ENCODE measurements at regions not wholly inside any gene's neighbourhood (a gene's known extent, or its start where the extent isn't known, plus 50 kb on each side); places are given as distances from the start of the nearest gene placed in this dataset.

DNA sequence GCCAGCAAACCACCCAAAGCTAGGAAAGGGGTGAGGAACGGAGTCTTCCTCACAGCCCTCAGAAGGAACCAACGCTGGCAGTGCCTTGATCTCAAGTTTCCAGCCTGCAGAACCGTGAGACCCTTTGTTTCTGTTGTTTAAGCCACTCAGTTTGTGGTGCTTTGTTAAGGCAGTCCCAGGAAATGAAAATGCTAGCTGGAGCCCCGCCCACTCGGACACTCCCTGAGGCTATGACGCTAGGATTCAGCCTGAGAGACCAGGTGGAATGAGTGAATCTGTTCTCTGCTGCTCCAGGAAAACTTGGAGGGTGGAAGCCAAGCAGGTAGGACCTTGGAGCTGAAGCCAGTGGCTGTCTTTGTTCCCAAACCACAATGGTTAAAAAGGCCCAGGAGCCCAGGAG lies 196.5 kb upstream of the POU3F1 start:
- no peak for DNase-seq

DNA sequence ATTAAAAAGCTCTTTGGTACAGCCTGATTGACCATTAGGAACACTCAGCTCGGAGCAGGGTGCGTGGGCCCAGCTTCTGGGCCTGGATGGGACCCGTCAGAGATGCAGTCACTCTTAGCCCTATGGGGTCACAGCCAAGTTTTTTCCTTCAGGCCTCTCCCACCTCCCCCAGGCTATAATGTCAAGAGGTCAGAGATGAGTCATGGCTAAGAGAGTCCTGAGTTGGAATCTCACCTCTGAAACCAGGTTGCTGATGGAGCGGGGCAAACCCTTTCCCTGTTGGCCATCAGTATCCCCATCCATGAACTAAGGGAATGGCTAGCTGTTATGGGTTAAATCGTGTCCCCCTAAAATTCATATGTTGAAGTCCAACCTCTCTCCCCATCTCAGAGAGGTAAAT lies 195.9 kb upstream of the POU3F1 start:
- no peak for DNase-seq

DNA sequence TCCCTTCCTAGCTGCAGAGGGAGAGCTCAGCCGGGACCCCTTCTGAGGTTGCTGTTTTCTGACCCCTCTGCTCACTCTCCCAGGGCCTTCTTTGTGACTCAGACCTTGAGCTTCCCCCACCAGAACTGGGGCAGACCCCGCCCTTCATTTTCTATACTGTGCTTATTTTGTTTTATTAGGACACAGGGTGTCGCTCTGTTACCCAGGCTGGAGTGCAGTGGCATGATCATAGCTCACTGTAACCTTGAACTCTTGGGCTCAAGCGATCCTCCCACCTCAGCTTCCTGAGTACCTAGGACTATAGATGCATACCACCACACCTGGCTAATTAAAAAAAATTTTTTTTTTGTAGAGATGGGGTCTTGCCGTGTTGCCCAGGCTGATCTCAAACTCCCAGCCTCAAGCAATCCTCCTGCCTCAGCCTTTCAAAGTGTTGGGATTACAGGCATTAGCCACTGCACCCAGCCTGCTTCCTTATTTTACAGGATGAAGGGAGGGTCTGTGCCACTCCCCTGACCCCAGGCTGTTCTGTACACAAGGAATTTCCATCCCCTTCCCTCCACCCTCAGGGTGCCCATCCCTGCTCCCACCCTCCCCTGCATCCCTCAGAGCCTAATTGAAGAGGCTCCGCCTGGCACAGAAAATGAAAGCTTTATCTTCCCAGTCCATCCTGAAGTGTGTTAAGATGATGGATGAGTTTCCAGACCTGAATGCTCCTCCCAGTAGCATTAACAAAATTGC lies 195.2 kb upstream of the POU3F1 start:
- DNase-seq = no peak

DNA sequence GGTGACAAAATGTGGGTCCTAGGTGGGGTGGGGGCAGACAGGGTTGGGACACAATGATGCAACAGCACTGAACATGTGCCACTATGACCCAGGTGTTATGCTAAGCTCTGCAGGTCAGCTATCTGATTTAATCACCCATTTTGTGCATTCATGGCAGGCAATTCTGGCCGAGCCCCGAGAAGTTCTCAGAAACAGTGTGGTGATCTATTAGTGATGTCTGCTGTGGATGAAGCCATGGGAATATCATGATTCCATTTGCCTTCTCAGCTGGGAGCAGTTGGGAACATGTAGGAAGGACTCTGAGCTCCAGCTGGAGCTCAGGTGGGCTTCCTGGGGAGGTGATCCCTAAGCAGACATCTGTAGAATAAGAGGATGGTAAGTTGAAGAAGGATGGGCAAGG lies 194.0 kb upstream of the POU3F1 start:
- DNase-seq = no peak

DNA sequence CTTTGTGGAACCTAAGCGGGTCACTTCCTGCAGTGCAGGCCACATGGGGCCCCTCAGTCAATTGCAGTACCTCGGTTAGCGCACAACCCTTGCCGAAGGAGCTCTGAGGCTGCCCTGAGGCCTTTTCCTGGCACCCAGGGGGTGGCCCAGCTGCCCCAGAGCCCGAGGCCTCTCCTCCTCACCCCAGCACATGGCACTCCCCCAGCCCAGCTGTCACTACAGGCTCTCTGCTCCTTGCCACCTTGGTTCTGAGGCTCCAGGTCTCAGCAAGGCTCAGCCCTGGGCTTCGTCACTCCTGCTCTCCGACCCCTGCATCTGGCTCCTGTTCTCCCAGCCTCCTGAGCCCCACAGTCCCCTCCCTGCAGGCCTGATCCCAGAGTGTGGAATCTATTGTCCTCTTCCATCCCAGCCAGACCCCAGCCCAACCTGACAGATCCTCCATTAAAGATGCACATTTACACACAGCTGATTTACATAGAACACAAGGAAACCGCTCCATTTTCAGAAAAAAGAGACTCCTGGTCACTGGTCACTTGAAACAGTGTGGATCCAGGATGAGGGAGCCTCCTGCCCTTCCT lies 192.8 kb upstream of the POU3F1 start:
- DNase-seq = no peak

DNA sequence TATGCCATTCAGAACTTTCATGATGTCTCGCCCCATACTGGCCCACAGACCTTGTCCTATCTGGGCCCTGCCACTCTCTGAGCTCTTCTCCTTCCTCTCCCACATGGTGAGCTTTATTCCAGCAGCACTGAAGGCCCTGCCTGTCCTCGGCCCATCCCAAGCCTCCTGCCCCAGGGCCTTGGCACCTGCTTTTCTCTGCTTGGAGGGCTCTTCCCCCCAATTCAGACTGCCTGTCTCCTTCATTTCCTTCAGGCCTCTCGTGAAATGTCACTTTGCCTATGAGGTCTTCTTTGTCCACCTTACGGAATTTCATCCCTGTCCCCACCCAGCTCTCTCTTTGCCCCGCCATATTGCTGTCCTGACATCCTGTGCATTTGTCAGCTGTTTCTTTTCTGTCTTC lies 191.7 kb upstream of the POU3F1 start:
- DNase-seq = no peak

DNA sequence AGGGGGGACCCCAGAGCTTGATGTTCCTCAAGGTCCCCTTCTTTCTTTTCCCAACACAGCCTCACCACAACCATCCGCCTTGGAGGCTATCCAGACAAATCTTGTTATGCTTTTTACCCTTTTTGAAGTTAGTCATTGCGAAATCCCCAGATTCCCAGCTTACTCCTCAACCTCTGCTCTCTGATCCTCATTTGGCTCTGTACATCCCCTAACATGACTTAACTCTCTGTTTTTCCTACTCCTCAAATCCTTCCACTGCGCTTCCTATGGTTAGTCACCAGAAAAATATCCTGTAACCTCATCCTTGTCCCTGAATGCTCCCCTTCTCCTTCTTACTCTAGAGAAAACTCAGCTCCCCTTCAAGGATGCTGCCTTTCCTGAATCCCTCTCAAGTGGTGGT lies 189.1 kb upstream of the POU3F1 start:
- no peak for DNase-seq

DNA sequence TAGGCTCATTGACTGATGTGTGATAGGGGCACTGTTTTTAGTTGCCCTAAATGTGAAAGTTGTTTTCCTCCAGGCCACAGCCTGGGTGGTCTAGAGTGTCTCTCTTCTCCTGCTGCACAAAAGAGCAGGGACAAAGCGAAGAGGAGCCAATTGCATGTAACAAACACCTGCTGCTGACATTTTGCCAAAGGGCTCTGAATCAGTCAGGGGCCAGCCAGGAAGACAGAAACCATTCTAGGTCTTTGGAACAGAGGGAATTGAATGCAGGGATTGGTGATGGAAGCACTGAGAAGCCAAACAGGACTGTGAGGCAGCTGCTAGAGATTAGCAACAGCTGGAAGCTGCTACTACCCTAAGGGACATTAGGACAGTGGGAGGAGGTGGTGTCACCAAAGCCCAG lies 185.3 kb upstream of the POU3F1 start:
- no peak for DNase-seq

DNA sequence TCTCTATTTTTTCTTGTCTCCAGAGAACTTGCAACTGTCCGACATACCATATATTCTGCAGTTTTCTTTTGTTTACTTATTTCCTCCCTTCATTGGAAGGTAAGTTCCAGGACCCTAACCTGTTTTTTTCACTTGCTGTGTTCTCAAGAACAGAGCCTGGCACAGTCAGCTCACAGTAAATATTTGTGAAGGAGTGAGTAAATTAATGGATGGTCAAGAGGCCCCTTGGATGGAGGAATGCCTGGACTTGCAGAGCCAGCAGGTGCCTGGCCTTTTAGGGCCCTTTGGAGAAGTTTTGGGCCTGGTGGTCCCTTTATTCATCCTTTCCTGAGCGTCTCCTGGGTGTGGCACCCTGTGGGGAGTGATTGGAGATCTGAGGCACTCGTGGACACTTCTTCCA lies 182.1 kb upstream of the POU3F1 start:
- DNase-seq = no peak

DNA sequence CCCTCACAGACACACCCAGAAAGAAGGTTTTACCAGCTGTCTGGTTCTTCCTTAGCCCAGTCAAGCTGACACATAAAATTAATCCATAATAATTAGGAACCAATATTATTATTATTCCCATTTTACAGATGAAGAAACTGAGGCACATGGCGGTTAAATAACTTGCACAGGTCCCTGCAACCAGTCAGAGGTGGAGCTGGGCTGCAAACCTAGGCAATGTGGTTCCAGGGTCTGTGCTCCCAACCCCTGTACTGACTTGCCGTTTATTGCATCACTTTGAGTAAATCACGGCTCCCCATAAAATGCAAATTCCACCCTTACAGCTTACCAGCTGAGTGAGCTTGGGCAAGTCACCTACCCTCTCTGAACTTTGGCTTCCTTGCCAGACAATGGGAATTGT lies 179.2 kb upstream of the POU3F1 start:
- DNase-seq = no peak

DNA sequence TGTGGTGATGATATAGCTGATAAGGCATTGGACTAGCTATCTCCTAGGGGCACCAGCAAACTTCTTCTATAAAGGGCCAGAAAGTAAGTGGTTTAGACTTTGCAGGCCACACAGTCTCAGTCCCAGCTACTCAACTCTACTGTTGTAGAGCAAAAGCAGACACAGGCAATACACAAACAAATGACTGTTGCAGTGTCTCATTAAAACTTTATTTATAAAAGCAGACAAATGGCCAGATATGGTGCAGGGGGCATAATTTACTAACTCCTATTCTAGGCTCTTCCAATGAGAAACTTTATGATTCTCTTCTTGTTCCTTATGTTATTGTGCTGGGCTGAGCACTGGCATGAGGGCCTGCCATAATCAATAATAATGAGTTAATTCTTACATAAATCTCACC lies 176.8 kb upstream of the POU3F1 start:
- no peak for DNase-seq

DNA sequence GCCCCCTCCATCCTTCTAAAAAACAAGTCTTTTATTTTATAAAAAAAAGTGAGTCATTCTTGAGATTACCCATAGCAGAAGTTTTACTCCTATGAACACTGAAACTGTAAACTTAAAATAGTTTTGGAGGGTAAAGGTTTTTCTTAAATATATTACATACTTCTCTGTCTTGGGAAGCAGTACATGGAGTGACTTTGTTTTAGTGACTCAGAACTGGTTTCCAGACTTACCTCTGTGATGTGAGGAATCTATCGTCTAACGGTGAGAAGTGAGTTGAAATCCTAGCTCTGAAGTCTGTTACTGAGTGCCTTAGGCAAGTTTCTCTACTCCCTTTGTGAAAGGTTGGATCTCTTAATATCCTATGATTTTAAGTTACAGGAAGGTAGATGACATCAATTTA lies 176.3 kb upstream of the POU3F1 start:
- no peak for DNase-seq

DNA sequence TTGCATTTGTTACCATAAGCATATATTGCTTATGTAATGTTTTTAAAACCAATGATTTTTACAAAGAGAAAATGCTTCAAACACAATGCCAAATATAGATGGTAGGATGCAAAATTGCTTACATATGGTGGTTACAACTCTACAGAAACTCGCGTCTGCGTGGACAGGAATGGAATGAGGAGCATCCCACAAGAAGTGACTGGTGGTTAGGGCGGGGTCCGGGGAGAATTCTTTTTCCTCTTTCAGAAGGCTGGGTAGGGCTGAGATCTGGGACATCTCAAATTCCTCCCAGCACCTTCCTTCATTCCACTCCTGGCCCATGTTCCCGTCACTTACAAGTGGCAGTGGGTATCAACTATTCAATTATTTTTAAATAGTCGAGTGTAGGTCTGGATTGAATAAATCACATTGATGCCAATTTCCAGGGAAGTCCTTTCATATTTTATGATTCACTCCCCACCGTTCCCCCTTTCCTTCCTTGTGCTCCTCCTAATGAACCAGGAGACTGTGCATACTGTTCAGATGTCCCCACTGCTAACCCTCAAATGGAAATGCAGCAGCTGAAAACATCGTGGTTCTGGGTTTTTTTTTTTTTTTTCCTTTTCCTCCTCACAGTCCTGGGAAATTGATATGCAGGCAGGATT lies 174.5 kb upstream of the POU3F1 start:
- no peak for DNase-seq

DNA sequence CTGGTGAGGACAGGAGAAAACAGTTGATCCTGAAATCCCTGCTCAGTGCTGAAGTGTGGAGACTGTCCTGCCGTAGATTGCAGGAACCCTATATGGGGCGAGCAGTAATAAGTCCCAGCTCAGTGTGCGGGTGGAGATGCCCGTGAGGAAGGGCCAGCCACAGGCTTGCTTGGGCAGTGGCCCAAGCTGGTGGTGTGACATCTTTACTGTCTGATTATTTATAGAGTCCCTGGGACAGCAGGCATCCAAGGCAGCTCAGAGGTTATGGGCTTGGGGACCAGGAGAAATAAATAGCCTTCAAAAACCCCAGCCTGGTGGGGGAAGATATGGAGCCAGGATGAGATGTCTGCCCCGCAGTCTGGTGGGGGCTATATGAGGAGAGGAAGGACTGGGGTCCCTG lies 170.7 kb upstream of the POU3F1 start:
- DNase-seq = no peak

DNA sequence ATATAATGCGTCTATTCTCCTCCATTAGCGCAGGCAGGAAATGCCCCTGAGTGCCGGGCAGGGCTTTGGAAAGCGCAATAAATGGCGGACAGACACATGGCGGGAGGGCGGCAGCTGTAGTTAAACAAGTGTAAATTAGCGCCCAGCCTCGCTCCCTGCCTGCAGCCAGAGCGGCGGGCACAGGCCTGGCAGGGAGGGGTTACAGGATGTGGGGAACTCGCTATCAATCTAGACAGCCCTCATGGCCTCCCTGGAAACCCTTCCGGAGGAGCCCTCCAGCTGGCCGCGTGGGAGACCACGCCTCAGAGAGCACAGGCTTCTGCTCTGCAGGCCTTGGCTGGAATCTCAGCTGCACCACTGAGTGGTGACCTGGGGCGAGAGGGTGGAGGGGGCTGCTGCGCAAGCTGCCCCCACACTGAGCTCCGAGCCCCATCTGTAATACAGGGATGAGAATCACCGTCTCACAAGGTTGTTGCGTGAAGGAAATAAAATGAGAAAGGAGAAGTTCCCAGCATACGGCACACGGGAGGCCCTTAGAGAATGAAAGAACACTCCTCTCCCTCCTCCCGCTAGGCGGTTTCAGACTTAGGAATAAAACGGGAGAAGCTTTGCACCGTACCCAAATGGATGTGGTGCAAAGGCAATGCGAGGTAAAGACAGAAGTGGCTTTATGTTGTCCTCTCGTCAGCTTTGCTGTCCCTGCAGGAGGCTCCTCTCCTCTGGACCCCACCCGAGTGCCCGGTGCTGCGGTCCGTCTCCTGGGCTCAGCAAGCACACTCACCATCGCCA lies 167.2 kb upstream of the POU3F1 start:
- DNase-seq = no peak

DNA sequence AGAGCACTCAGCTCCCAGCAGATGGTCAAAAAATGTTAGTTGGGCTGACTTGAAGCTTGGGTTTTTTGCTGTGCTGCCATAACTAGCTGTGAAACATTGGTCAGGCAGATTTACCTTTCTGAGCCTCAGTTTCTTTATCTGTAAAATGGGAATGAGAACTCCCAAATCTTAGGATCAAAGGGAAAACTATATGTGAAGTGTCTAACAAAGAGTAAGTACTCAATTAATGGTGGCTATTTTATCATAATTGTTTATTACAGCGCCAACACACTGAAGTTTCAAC lies 164.2 kb upstream of the POU3F1 start:
- DNase-seq = no peak

DNA sequence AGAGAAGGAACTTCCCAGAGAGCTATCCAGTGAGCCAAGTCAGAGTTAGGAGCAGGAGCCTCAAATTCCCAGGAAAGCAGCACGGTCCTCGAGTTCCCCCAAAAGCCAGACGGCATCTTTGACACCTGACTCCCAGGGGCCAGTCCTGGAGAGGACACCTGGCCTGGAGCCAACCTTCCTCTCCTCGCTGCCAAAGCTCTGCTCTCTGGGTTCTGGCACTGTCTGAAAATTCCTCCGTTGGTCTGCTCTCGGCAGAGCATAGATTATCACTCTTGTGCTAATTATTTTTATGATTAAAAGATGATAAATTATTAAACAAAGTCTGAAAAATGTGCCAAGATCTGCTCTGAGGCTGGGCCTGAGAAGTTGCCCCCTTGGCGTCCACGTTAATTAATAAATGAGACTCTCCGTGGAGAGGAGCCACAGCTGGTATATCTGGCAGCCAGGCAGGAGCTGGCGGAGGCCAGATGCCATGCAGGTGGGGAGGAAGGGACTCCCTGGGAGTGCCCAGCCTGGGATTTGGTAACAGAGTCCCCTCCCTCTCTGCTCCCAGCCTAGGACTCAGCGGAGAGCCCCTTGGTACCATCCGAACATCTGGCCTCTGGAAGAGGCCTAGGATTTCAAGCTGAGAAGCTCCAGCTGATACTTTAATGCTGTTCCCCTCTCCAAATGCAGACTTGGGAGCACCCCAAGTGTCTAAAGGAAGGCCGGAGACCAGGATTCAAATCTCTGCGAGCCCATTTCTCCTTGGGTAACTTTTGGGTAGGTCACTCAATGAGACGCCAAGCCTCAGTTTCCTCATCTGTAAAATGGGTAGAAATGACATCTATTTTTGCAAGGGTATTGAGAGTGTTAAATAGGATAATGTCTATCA lies 163.7 kb upstream of the POU3F1 start:
- no peak for DNase-seq

DNA sequence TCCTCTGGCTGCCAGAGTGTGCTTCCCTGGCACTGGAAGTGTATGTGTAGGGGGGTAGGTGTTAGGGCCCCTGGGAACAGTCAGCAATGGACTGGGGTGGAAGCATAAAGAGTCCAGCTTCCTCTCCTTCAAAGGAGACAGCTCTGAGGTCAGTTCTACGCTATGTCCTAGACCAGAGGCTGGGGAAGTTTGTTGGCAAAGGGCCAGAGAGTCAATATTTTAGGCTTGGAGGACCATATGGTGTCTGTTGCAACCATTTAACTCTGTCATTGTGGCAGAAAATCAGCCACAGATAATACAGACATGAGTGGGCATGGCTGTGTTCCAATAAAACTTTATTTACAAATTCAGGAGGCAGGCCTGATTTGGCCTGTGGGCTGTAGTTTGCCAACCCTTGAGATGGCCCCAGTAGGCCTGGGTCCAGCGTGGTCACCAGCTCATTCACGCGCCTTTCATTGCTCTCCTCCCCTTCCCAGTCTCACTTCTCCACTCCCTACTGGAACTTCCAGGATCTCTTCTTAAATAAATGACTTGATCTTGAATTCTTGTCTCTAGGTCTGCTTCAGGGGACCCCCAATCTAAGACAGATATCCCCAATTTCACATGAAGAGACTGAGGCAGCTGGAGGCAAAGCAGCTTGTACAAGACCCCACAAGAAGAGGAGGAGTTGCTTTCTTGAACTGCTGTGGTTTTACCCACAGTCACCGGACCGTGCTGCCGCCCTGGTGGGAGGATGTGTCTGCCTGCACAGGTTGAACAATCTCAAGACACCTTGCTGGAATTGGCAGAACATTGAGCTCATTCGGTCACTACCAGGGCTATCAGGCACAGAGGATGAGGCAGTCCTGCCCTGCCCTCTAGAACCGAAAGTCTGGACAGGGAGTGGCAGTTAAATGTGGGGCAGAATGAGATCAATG lies 162.4 kb upstream of the POU3F1 start:
- no peak for DNase-seq

DNA sequence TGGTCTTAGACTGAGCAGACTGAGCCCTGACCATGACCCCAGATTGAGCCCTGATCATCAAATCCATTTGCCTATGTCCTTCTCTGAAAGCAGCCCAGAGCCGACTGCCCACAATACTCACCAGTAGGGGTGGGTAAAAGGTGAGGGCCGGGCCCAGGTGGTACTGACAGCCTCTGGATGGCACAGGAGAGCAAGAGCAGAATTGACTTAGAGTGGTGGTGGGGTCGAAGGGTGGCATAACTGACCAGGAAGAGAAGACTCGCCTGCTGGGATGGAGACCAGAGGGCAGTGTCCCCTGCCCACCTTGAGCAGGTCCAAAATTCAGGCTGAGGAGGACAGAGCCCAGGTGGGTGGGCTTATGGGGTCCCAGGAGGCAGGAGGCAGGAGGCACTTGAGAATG lies 161.3 kb upstream of the POU3F1 start:
- no peak for DNase-seq

DNA sequence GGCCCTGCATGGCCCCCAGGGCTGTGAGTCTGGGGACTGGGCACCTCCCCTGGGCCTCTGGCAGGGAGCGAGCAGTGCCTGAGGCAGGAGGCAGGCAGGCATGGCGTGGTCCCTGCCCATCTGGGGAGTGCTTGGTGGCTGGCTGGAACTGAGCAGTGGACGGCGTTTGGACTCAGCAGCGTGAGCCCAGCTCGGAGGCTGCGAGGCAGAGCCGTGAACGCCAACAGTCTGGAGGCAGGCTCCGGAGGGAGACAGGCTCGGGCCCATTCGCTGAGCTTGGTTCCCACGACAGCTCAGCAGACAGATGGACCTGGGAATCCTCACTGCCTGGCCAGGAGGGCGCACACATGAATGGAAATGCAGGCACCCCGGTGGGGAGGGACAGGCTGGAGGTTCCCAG lies 160.7 kb upstream of the POU3F1 start:
- DNase-seq = no peak

DNA sequence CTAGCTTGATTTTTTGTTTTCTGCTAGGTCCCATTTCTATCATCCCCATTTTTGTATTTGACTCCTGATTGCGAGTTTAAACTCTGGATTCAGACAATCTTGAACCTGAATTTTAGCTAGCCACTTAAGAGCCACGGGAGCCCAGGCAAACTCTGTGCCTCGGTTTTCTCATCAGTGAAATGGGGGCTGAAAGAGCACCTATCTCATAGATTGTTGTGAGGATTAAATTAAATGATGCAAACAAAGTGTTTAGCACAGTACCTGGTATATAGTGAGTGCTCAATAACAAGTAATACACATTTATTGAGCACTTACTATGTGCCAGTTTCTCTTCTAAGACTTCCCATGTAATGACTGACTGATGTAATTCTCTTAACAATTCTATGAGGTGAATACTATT lies 158.1 kb upstream of the POU3F1 start:
- no peak for DNase-seq

DNA sequence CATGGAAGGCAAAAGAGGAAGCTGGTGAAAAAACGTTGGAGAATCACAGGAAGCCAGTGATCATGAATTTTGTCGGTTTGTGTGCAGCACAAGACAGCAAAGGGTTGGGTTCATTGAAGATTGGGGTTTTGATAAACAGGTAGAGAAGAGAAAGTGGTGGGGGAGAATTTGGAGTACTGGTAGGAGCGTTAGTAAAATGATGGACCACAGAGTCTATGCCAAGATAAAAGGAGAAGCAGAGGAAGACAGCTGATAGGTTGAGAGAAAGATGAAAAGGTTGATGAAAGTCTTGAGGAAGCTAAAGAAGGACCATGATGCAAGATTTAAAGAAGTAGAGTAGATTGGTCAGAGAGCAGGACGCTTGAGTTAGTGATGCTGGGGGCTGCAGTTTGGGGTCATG lies 156.8 kb upstream of the POU3F1 start:
- DNase-seq = no peak
